ENCODE measurements at regions not wholly inside any gene's neighbourhood (a gene's known extent, or its start where the extent isn't known, plus 50 kb on each side); places are given as distances from the start of the nearest gene placed in this dataset.
"Not testable (repeated sequence)": the region's sequence is repeated elsewhere in the genome, so short reads cannot be mapped to it uniquely, and the experiment has no call there.

DNA sequence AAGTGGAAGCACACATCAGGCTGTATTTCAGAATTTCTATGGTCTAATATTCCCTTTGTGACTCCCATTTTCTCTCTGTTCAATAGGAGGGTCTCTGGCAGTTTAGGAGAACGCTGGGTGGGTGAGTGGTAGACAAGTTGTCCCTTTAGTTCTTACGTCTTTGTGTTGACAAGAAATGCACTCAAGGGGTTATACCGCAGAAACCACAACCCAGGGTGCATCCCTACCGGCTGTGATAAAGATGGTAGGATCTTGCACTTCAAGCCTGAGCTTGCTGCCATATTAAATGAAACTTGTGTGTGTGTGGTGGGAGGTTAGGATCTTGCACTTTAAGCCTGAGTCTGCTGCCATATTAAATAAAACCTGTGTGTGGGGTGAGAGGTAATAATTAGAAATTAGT is 80.5 kb downstream of the LGALS9C start:
- TF ChIP-seq, protein P1, sequence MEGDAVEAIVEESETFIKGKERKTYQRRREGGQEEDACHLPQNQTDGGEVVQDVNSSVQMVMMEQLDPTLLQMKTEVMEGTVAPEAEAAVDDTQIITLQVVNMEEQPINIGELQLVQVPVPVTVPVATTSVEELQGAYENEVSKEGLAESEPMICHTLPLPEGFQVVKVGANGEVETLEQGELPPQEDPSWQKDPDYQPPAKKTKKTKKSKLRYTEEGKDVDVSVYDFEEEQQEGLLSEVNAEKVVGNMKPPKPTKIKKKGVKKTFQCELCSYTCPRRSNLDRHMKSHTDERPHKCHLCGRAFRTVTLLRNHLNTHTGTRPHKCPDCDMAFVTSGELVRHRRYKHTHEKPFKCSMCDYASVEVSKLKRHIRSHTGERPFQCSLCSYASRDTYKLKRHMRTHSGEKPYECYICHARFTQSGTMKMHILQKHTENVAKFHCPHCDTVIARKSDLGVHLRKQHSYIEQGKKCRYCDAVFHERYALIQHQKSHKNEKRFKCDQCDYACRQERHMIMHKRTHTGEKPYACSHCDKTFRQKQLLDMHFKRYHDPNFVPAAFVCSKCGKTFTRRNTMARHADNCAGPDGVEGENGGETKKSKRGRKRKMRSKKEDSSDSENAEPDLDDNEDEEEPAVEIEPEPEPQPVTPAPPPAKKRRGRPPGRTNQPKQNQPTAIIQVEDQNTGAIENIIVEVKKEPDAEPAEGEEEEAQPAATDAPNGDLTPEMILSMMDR (IDR thresholded peaks at IDR 0.05; ENCODE audit: poor library complexity) = not testable (repeated sequence)
- not testable (repeated sequence) for TF ChIP-seq EZH2 (IDR thresholded peaks at IDR 0.05; ENCODE audit: borderline replicate concordance)
